RKO (cell line): ENCODE measurements at regions not wholly inside any gene's neighbourhood (a gene's known extent, or its start where the extent isn't known, plus 50 kb on each side); places are given as distances from the start of the nearest gene placed in this dataset.
"Not testable (repeated sequence)": the region's sequence is repeated elsewhere in the genome, so short reads cannot be mapped to it uniquely, and the experiment has no call there.

Source experiments
- DNase-seq: peaks from one replicate; pipeline ENCODE4 v3.0.0-alpha.2; 2016; ENCODE audit warnings: low spot score

DNA sequence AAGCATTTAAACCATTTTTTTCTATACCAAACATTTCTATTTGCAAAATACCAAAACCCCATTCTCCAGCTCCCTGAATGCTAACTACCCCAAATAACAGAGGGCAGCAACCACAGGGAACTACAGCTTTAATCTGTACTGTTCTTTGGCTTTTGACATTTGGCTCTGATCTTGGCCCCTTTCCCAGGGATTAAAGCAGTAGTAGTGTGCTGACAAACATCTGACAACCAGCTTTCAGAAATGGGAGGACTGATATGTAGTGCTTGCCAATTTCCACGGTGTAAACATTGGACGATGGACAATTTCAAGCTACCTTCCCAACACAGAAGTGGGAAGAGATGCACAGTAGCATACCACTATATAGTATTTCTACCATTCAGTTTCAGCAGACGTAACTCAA lies 88.4 kb upstream of the TEAD1 start:
- no peak for DNase-seq

DNA sequence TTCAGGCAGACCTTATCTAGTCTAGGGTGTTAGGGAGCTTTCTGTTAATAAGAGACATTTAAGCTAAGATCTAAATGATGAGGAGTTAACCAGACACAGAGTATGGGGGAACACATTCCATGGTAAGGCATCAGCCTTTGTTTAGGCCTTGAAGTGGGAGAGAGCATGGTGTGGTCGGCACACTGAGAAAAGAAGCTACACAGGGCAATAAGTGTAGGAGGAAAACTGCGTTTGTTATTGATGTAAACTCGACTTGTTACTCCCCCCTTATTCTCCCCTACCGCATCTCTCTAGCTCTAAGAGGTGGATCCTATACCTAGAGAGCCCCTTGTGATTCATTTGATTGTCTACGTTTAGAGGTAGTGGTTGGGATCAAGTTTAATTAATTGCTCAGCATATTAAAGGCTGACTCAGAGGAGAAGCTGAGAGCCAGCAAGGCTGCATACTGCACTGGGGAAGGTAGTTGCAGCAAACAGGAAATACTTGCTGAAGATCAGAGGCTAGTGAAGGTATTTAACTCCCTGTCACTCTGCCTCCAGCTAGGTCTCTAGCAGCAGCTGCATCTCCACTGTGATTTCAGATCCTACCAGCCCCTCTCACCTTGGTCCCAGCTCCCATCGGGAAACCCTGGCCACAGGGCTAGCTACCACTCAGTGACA lies 86.8 kb upstream of the TEAD1 start:
- DNase-seq, result no peak

DNA sequence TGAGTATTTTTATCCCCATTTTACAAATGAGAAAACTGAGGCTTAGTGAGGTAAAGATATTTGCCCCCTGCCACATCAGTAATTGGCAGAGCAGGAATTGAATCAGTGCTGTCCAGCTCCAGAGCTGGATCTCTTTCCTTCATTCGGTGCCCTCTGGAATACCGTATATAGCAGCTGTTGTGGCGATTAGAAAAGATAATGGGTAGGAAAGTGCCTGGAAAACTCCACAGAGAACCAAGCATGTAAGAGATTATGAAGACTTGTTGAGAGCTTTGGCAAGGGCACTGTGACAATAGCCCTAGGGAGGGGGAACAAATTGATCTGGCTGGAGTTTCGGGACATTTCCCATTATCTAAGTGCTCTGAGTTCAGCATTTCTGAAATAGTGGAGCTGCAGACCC lies 82.5 kb upstream of the TEAD1 start:
- DNase-seq, result no peak

DNA sequence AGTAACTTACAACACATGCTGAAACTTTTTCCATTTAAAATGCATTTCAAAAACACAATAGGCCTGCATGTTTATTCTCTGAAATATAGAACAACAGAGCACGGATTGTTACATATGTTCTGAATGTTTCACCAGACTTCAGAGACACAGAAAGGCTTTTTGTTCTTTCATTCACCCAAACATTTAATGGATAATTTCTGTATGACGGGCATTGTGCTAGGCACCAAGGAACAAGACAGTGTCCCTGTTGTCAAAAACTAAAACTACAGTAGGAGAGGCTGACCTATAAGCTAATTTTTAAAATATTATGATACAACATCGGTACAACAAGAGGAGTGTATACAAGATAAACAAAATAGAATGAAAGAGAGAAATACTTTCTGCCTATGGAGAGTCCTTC lies 81.9 kb upstream of the TEAD1 start:
- no peak for DNase-seq

DNA sequence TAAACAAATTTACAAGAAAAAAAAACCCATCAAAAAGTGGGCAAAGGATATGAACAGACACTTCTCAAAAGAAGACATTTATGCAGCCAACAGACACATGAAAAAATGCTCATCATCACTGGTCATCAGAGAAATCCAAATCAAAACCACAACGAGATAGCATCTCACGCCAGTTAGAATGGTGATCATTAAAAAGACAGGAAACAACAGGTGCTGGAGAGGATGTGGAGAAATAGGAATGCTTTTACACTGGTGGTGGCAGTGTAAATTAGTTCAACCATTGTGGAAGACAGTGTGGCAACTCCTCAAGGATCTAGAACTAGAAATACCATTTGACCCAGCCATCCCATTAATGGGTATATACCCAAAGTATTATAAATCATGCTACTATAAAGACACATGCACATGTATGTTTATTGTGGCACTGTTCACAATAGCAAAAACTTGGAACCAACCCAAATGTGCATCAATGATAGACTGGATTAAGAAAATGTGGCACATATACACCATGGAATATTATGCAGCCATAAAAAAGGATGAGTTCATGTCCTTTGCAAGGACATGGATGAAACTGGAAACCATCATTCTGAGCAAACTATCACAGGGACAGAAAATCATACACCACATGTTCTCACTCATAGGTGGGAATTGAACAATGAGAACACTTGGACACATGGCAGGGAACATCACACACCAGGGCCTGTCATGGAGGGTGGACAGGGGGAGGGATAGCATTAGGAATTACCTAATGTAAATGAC lies 79.0 kb upstream of the TEAD1 start:
- DNase-seq, result not testable (repeated sequence)

DNA sequence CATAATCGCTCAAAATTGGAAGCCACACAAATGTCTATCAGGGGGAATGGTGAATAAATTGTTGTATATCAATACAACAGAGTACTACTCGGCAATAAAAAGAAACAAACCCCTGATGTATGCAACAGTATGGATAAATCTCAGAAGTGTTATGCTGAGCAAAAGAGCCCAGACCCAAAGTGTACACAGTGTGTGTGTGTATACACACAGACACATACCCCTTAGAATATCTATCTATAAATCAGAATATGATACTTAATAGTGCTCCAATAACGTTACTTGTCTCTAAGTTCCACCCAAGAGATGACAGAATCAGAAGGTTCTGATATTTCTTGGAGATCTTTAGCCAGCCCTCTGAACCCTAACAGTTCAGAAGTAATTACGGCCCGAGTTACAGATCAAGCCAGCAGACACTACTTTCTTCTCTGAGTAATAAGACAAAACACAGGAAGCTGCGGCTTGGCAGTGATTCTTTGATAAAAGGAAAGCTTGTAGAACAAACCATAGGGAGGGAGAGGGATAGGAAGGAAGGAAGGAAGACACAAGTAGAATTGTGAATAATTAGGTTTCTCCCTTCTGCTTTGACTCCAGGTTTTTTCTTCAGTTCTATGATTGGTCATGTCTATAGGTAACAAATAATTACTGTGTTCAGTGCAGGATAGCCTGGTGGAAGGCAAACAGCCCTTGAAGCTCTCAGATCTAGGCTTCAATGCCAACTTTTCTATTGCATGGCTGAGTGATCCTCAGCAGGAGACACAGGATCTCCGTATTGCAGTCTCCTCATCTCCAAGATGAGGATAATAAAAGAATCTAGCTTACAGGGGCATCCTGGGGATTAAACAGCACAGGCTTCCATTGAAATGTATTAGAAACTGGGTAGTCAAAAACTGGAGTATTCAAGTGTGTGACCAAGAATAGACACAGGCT lies 75.6 kb upstream of the TEAD1 start:
- no peak for DNase-seq

DNA sequence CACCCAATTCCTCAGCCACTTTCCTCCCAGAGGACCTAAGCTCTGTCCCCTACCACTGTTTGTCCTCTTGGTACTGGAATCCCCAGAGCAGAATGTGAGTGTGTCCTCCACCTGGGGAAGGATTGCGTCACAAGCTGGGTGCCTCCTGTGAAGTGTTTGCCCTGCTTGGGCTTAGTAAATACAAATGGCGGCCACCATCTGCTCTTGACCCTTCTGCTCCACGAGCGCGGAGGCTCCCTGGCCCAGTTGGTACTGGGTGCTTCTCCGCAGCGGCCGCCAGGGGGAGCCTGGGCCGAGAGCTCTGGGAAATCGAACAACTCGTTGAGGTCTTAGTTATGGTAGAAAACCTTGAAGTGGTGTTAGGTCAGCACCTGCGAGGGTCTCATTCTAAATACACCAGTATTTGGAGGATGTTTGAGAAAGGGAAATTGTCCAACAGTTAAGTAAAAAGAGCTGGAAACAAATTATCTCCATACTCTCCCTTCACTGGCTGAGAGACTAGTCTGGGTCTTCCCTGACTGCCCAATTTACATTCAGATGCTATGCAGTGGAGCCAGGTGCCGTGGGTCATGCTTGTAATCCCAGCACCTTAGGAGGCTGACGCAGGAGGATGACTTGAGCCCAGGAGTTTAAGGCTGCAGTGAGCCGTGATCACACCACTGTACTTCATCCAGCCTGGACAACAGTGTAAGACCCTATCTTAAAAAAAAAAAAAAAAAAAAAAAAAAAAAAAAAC lies 74.6 kb upstream of the TEAD1 start:
- DNase-seq, result peak; percentile 35

DNA sequence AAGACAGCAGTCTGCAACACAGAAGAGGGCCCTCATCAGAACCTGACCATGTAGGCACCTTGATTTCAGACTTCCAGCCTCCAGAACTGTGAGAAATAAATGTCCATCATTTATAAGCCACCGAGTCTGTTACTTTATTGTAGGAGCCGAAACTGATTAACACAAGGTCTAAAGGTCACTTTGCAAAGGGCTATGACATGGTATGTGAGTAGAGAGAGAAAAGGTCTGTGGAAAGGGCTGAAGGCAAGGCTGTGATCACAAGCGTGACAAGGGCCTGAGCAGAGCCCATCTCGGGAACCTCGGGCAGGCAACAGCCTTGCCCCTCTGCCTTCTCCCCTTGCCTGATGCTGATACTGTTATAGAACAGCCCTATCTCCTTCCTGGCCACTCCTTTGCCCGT lies 73.4 kb upstream of the TEAD1 start:
- no peak for DNase-seq

DNA sequence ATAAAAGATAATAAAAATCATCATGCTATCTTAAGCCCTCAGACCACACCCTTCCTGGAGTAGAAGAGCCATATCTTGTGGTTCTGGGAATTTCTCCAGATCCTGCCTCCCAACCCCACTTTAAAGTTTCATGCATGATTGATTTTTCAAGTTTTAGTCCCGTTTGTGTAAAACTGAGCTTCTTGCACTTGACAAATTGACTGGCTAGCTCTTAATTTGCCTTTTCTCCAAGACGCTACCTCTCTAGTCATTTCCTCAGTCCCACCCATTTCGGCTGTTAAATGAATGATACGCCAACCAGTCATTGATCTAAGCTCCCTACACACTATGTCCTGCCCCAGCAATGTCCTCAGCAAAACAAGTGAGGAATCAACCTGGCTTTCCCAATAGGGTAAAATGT lies 71.8 kb upstream of the TEAD1 start:
- DNase-seq, result no peak

DNA sequence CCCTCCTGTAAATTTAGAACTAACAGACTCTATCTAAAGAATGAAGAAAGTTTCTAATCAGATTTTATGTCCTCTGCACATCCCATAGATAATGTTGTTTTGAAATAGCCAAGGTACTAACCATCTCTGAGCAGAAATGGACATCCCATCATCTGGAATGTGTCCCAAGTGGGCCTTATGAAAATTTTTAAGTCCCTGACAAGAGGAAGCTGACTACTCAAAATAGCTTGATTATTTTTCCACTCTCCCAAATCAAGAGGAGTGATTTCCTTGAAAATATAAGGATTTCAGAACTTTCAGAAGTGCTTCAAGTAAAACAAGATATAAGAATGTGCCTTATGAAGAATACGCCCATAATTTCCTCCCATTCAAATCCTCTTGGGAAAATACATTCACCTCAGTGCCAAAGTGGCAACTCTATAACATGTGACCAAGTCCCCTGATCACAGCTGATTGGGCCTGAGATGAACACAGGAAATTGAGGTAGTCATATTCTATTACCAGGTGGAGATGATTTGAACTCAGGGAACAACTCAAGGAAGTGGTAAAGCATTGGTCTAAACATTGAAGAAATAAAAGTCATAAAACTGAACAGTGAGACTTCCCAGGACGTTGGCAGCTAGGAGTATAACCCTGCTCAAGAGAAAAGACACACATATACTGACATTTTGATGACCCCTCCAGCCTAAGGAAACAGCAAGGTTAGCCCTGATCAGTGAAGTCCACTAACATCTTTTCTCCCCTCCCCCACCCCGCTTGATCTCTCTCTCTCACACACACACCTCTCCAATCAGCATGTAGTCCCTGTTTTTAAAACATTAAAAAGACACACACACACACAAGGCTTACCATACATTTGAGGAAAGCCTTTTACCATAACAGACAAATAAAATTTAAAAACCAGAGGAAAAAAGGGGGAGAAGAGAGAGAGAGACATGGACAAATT lies 70.8 kb upstream of the TEAD1 start:
- DNase-seq, result no peak

DNA sequence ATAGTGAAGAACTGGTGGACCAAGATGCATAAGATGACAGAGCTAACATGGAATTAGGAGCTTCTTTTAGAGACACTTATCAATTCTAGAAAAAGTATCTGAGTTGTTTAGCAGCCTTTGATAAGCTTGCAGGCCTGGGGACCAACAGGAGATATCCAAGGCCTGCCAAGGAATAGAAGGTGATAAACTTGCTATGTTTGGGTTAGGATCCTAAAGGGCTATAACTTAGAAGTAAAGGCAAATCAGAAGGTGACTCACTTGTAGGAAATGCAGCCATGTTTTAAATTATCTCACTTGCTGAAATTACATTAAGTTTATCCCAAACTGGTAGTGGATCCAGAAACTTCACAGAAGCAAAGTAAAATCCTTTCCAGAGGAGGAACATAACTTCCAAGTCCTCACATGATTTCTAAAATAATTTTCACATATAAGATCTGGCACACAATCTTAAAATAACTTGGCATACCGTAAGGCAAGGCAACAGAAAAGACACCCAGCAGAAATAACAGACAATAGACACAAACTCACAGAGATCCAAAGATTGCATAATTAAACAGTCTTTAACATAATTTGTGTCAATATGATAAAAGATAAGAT lies 69.6 kb upstream of the TEAD1 start:
- no peak for DNase-seq

DNA sequence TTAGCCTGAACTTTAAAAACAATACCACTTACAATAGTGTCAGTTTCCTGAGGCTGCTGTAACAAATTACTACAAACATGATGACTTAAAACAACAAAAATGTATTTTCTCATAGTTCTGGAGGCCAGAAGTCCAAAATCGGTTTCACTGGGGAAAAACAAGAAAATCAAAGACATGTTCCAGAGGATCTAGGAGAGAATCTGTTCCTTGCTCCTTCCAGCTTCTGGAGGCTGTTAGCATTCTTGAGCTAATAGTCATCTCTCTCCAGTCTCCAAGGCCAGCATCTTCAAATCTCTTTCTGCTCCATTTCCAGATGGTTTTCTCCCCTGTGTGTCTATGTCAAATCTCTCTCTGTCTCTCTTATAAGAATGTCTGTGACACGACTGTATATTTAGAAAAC lies 67.6 kb upstream of the TEAD1 start:
- no peak for DNase-seq

DNA sequence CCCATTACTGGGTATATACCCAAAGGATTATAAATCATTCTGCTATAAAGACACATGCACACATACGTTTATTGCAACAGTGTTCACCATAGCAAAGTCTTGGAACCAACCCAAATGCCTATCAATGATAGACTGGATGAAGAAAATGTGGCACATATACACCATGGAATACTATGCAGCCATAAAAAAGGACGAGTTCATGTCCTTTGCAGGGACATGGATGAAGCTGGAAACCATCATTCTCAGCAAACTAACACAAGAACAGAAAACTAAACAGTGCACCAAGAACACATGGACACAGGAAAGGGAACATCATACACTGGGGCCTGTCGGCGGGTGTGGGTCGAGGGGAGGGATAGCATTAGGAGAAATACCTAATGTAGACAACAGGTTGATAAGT lies 65.5 kb upstream of the TEAD1 start:
- DNase-seq, result not testable (repeated sequence)

DNA sequence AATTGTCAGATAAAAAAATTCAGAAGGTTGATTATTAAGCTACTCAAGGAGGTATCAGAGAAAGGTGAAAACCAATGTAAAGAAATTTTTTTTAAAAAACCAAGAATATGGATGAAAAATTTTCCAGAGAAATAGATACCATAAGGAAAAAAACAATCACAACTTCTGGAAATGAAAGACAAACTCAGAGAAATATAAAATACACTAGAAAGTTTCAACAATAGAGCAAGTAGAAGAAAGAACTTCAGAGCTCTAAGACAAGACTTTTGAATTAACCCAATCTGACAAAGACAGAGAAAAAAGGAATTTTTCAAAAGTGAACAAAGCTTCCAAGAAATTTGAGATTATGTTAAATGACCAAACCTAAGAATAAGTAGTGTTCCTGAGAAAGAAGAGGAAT lies 62.9 kb upstream of the TEAD1 start:
- DNase-seq, result no peak

DNA sequence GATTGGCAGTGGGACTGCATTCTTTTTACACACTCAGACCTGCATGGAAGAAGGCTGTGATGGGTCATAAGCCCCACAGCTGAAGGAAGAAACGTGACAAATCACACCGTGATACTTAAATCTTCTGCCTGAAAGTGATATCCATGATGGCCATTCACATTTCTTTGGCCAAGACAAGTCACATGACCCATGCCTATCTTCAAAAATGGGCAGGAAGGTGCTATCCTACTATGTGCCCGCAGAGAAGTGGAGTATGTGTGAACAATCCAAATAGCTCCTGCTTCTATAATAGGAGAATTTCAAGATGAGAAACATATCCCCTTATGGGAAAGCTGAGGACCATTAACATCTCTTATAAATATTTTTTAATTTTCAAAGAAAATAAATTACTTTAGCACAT lies 56.6 kb upstream of the TEAD1 start:
- DNase-seq, result no peak

DNA sequence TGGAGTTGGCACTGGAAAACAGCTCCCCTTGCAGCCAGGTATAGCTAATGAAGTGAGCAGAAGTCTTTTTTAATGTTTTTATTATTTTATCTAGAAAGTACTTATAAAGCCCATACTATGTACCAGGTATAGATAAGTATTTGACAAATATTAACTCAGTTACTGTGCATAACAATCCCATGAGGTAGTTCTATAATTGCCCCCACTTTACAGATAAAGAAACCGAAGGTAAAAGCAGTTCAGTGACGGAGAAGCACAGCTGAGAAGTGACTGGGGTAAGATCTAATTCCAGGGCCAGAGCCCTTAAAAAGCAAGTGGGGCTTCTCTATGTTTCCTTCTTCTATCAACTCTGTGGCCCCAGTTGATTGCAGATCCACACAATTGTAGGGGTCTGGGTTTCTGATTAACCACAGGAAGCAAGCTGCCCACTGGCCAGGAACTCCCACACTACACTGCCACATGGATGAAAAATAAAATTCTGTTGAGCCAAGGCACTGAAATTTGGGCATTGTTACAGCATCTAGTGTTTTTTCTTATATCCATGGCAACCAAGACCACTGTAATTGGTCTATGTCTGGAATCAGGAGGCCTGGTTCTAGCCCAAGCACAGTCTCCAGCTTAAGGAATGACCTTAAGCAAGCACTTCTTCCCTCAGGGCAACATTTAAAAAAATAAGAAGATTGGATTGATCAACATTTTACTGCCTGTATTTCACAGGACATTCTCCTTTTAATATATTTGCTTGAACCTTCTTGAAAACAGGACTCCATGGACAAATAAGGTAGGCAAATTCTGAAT lies 55.3 kb upstream of the TEAD1 start:
- DNase-seq, result no peak

DNA sequence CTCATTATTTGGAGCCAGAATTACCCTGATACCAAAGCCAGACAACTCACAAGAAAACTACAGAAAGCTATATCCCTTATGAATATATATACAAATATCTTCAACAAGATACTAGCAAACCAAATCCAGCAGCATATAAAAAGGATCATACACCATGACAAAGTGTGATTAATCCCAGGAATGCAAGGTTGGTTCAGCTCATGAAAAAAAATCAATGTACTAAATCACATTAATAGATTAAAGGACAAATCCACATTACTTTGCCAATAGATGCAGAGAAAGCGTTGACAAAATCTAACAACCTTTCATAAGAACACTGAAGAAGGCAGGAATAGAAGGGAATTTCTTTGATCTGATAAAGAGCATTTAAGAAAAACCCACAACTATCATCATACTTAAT lies 50.4 kb upstream of the TEAD1 start:
- no peak for DNase-seq
